ENCODE measurements at regions not wholly inside any gene's neighbourhood (a gene's known extent, or its start where the extent isn't known, plus 50 kb on each side); places are given as distances from the start of the nearest gene placed in this dataset.

- Histone ChIP-seq H2AFZ (ENCODE audit: low read length) (no peak overlapping the region), H3K9ac (ENCODE audit: low read length) (no peak overlapping the region), H3K4me1 (ENCODE audit: insufficient read depth, low read length) (peaks cover 3% of the 10 kb centered on the region; the same call in 1 of the 2 replicates), H3K36me3 (ENCODE audit: low read depth, low read length) (no peaks in the 10 kb centered on the region), H3K4me2 (ENCODE audit: low read length) (no peak overlapping the region), H3K9me2 (replicated peaks; ENCODE audit: low read length) (no peaks in the 10 kb centered on the region), H3K27ac (ENCODE audit: low read length) (no peak overlapping the region), H4K20me1 (ENCODE audit: low read length) (no peaks in the 10 kb centered on the region), H3K4me3 (ENCODE audit: low read length) (no peak overlapping the region), H3K27me3 (ENCODE audit: low read length) (no peaks in the 10 kb centered on the region), H3F3A (ENCODE audit: low read length, unreplicated experiment) (no peaks in the 10 kb centered on the region), H3K79me2 (ENCODE audit: low read length) (no peaks in the 10 kb centered on the region), H3K9me3 (ENCODE audit: low read length) (no peaks in the 10 kb centered on the region)
- TF ChIP-seq EZH2 (IDR thresholded peaks at IDR 0.05; ENCODE audit: low read length, unreplicated experiment) (no peak), EZH2phosphoT487 (IDR thresholded peaks at IDR 0.05; ENCODE audit: borderline replicate concordance, low read length) (no peak), CTCF (conservative IDR thresholded peaks at IDR 0.05; ENCODE audit: low read depth, low read length) (no peak)
- DNase-seq (no peak), ATAC-seq (no peak)
- intact Hi-C loops (cut with micrococcal nuclease) = no loop called here
- BruUV-seq (replicated peaks) = no TSS peak
- CTCF ChIA-PET = no interaction called here
- POLR2A ChIA-PET (ENCODE audit: unreplicated experiment) = no interaction called here
These were observed 497.0 kb upstream of the USP24 start for GRCh38 chr1:55712148-55712547.

GRCh38 chr1:55708781-55709180, 493.6 kb upstream of the USP24 start:
- no peak overlapping the region for H3K27ac ChIP-seq (ENCODE audit: low read length)
- no peaks in the 10 kb centered on the region for H3K9me2 ChIP-seq (replicated peaks; ENCODE audit: low read length)
- no peak overlapping the region for H2AFZ ChIP-seq (ENCODE audit: low read length)
- BruUV-seq (replicated peaks) = no TSS peak
- ChIA-PET CTCF (no interaction called here), POLR2A (ENCODE audit: unreplicated experiment) (no interaction called here)
- no peaks in the 10 kb centered on the region for H3F3A ChIP-seq (ENCODE audit: low read length, unreplicated experiment)
- H3K27me3 ChIP-seq (ENCODE audit: low read length) = no peaks in the 10 kb centered on the region
- ATAC-seq (no peak), DNase-seq (no peak)
- no peaks in the 10 kb centered on the region for H4K20me1 ChIP-seq (ENCODE audit: low read length)
- H3K79me2 ChIP-seq (ENCODE audit: low read length) = no peaks in the 10 kb centered on the region
- TF ChIP-seq CTCF (conservative IDR thresholded peaks at IDR 0.05; ENCODE audit: low read depth, low read length) (no peak), EZH2 (IDR thresholded peaks at IDR 0.05; ENCODE audit: low read length, unreplicated experiment) (no peak), EZH2phosphoT487 (IDR thresholded peaks at IDR 0.05; ENCODE audit: borderline replicate concordance, low read length) (no peak)
- intact Hi-C loops (cut with micrococcal nuclease) = no loop called here
- no peak overlapping the region for H3K4me2 ChIP-seq (ENCODE audit: low read length)
- H3K4me3 ChIP-seq (ENCODE audit: low read length) = no peak overlapping the region
- H3K9me3 ChIP-seq (ENCODE audit: low read length) = no peaks in the 10 kb centered on the region
- H3K9ac ChIP-seq (ENCODE audit: low read length) = no peak overlapping the region
- no peaks in the 10 kb centered on the region for H3K36me3 ChIP-seq (ENCODE audit: low read depth, low read length)
- H3K4me1 ChIP-seq (ENCODE audit: insufficient read depth, low read length) = no peaks in the 10 kb centered on the region

- Histone ChIP-seq H3K4me2 (ENCODE audit: low read length) (no peak overlapping the region), H3K79me2 (ENCODE audit: low read length) (no peaks in the 10 kb centered on the region), H4K20me1 (ENCODE audit: low read length) (no peaks in the 10 kb centered on the region), H3K4me3 (ENCODE audit: low read length) (no peak overlapping the region), H3K9me2 (replicated peaks; ENCODE audit: low read length) (no peaks in the 10 kb centered on the region), H3K4me1 (ENCODE audit: insufficient read depth, low read length) (no peaks in the 10 kb centered on the region), H3K9ac (ENCODE audit: low read length) (no peak overlapping the region), H3K27me3 (ENCODE audit: low read length) (no peaks in the 10 kb centered on the region), H3K36me3 (ENCODE audit: low read depth, low read length) (no peaks in the 10 kb centered on the region), H2AFZ (ENCODE audit: low read length) (no peak overlapping the region), H3F3A (ENCODE audit: low read length, unreplicated experiment) (no peaks in the 10 kb centered on the region), H3K27ac (ENCODE audit: low read length) (no peak overlapping the region), H3K9me3 (ENCODE audit: low read length) (no peaks in the 10 kb centered on the region)
- intact Hi-C loops (cut with micrococcal nuclease) = no loop called here
- POLR2A ChIA-PET (ENCODE audit: unreplicated experiment) = no interaction called here
- ATAC-seq = no peak
- CTCF ChIA-PET = no interaction called here
- no peak for TF ChIP-seq EZH2 (IDR thresholded peaks at IDR 0.05; ENCODE audit: low read length, unreplicated experiment)
- no peak for TF ChIP-seq CTCF (conservative IDR thresholded peaks at IDR 0.05; ENCODE audit: low read depth, low read length)
- no peak for TF ChIP-seq EZH2phosphoT487 (IDR thresholded peaks at IDR 0.05; ENCODE audit: borderline replicate concordance, low read length)
- no peak for DNase-seq
- no TSS peak for BruUV-seq (replicated peaks)
These were observed 492.7 kb upstream of the USP24 start for GRCh38 chr1:55707846-55708245.
